ENCODE measurements at regions not wholly inside any gene's neighbourhood (a gene's known extent, or its start where the extent isn't known, plus 50 kb on each side); places are given as distances from the start of the nearest gene placed in this dataset.

DNA sequence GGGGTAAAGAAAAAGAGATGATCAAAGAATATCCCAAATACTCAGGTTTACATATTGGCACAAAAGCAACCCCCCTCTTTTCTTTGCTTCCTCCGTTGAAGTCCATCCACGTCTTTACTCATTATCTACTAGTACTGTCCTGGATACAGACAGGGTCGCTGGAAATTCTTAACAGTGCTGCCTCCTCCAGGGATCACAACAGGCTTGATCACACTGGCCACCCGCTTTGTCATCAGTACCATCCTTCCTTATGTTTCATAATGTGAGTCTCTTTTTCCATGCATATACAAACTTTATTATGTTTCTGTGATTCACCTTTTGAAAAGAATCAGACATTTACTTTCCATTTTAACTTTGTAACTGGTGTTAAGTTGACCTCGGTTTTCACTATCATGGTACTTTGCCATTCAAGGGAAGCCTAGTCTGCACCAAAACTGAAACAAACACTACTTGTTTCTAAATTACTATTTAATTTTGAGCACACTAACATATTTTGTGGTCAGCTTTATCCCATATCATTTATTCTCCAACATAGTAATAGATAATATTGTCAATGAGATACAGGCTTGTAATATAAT is 387.5 kb upstream of the PPP1R2C start:
- Mint-ChIP-seq H3K27ac (ENCODE audit: unreplicated experiment) (no peak overlapping the region), H3K4me3 (ENCODE audit: unreplicated experiment) (no peak overlapping the region), H3K27me3 (ENCODE audit: unreplicated experiment) (no peaks in the 10 kb centered on the region), H3K36me3 (ENCODE audit: unreplicated experiment) (no peaks in the 10 kb centered on the region), H3K4me1 (ENCODE audit: low read depth, unreplicated experiment) (no peaks in the 10 kb centered on the region), H3K9me3 (ENCODE audit: unreplicated experiment) (no peaks in the 10 kb centered on the region)
- TF ChIP-seq, protein P1, sequence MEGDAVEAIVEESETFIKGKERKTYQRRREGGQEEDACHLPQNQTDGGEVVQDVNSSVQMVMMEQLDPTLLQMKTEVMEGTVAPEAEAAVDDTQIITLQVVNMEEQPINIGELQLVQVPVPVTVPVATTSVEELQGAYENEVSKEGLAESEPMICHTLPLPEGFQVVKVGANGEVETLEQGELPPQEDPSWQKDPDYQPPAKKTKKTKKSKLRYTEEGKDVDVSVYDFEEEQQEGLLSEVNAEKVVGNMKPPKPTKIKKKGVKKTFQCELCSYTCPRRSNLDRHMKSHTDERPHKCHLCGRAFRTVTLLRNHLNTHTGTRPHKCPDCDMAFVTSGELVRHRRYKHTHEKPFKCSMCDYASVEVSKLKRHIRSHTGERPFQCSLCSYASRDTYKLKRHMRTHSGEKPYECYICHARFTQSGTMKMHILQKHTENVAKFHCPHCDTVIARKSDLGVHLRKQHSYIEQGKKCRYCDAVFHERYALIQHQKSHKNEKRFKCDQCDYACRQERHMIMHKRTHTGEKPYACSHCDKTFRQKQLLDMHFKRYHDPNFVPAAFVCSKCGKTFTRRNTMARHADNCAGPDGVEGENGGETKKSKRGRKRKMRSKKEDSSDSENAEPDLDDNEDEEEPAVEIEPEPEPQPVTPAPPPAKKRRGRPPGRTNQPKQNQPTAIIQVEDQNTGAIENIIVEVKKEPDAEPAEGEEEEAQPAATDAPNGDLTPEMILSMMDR (IDR thresholded peaks at IDR 0.05; ENCODE audit: partially characterized antibody, unreplicated experiment), result no peak
- no peak for DNase-seq

- Mint-ChIP-seq H3K36me3 (ENCODE audit: unreplicated experiment) (no peaks in the 10 kb centered on the region), H3K9me3 (ENCODE audit: unreplicated experiment) (no peaks in the 10 kb centered on the region), H3K27ac (ENCODE audit: unreplicated experiment) (no peak overlapping the region), H3K4me3 (ENCODE audit: unreplicated experiment) (no peak overlapping the region), H3K27me3 (ENCODE audit: unreplicated experiment) (no peaks in the 10 kb centered on the region), H3K4me1 (ENCODE audit: low read depth, unreplicated experiment) (no peaks in the 10 kb centered on the region)
- DNase-seq, result no peak
- TF ChIP-seq, protein P1 (IDR thresholded peaks at IDR 0.05; ENCODE audit: partially characterized antibody, unreplicated experiment), result no peak
Measured at GRCh38 chrX:43166874-43167273, 388.9 kb upstream of the PPP1R2C start.

GRCh38 chrX:43175434-43175833 is 397.5 kb upstream of the PPP1R2C start:
- Mint-ChIP-seq H3K4me1 (ENCODE audit: low read depth, unreplicated experiment) (no peaks in the 10 kb centered on the region), H3K9me3 (ENCODE audit: unreplicated experiment) (no peaks in the 10 kb centered on the region), H3K36me3 (ENCODE audit: unreplicated experiment) (no peaks in the 10 kb centered on the region), H3K4me3 (ENCODE audit: unreplicated experiment) (no peak overlapping the region), H3K27ac (ENCODE audit: unreplicated experiment) (no peak overlapping the region), H3K27me3 (ENCODE audit: unreplicated experiment) (no peaks in the 10 kb centered on the region)
- DNase-seq, result no peak
- TF ChIP-seq, protein P1 (IDR thresholded peaks at IDR 0.05; ENCODE audit: partially characterized antibody, unreplicated experiment), result no peak

DNA sequence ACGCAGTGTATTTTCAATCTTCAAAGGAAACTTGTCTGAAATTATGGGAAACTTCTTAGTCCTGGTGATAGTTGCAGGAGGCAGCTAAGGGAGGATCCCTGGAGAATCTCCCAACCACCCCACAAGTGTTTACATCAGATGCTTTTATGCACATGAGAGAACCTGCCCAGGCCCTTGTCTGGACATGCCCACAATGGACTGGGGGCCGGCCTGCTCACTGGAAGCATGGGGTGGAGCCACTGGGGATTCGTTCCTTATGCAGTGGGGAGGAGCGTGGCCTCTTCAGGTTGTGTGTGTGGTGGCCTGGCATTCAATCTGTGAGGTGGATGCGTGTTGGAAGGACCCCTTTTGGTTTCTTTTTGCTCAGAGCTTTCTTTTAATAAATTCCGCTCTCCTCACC is 398.7 kb upstream of the PPP1R2C start:
- Mint-ChIP-seq H3K4me3 (ENCODE audit: unreplicated experiment) (no peak overlapping the region), H3K27ac (ENCODE audit: unreplicated experiment) (no peak overlapping the region), H3K27me3 (ENCODE audit: unreplicated experiment) (no peaks in the 10 kb centered on the region), H3K9me3 (ENCODE audit: unreplicated experiment) (no peaks in the 10 kb centered on the region), H3K4me1 (ENCODE audit: low read depth, unreplicated experiment) (no peaks in the 10 kb centered on the region), H3K36me3 (ENCODE audit: unreplicated experiment) (no peaks in the 10 kb centered on the region)
- no peak for DNase-seq
- TF ChIP-seq, protein P1 (IDR thresholded peaks at IDR 0.05; ENCODE audit: partially characterized antibody, unreplicated experiment), result no peak

DNA sequence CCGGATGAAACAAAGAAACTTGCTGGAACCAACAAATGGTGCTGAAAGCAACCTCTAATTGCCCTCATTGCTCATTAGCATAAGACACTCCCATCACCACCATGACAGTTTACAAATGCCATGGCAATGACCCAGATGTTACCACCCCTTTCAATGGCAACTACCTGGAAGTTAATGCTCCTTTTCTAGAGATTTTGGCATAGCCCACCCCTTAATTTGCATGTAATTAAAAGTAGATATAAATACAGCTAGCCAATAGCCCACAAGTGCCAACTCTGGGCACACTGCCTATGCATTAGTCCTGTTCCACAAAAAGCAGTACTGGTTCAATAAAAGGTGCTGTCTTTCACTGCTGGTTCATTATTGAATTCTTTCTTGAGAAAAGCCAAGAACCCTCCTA is 410.3 kb upstream of the PPP1R2C start:
- no peak for DNase-seq
- H3K4me3 Mint-ChIP-seq (ENCODE audit: unreplicated experiment), result no peak overlapping the region
- no peak overlapping the region for H3K27ac Mint-ChIP-seq (ENCODE audit: unreplicated experiment)
- H3K4me1 Mint-ChIP-seq (ENCODE audit: low read depth, unreplicated experiment), result no peaks in the 10 kb centered on the region
- H3K36me3 Mint-ChIP-seq (ENCODE audit: unreplicated experiment), result no peaks in the 10 kb centered on the region
- TF ChIP-seq, protein P1 (IDR thresholded peaks at IDR 0.05; ENCODE audit: partially characterized antibody, unreplicated experiment), result no peak
- no peaks in the 10 kb centered on the region for H3K27me3 Mint-ChIP-seq (ENCODE audit: unreplicated experiment)
- no peaks in the 10 kb centered on the region for H3K9me3 Mint-ChIP-seq (ENCODE audit: unreplicated experiment)
